SW480 (cell line): ENCODE measurements at regions not wholly inside any gene's neighbourhood (a gene's known extent, or its start where the extent isn't known, plus 50 kb on each side); places are given as distances from the start of the nearest gene placed in this dataset.

ENCODE experiments used
- DNase-seq: peaks from one replicate; pipeline ENCODE4 v3.0.0-alpha.2; 2016; ENCODE audit warnings: low spot score

DNA sequence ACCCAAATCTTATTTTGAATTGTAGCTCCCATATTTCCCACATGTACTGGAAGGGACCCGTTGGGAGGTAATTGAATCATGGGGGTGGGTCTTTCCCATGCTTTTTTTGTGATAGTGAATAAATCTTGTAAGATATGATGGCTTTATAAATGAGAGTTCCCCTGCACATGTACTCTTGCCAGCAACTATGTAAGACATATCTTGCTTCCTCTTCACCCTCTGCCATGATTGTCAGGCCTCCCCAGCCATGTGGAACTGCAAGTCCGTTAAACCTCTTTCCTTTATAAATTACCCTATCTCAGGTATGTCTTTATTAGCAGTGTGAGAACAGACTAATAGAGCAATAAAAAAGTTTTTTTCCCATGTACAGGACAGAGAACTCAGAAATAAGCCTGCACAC, 468.4 kb upstream of the SPHKAP start:
- no peak for DNase-seq

DNA sequence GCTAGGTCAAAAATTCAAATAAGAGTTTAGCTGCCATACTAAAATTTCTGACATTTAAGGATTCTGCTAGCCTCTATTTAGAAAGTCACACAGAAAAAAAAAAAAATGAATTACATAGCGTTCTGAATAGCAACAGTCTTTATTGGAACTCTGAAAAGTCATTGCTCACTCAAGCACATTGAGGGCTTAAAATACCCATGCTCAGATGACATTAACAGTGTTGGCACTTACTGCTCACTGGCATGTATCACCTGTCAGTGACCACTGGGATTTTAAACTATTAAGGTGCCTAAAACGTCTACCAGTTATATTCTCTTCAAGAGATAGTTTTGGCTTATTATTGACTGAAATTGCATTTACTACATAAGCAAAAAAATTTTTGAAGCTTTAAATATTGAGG, 468.0 kb upstream of the SPHKAP start:
- DNase-seq, result no peak

DNA sequence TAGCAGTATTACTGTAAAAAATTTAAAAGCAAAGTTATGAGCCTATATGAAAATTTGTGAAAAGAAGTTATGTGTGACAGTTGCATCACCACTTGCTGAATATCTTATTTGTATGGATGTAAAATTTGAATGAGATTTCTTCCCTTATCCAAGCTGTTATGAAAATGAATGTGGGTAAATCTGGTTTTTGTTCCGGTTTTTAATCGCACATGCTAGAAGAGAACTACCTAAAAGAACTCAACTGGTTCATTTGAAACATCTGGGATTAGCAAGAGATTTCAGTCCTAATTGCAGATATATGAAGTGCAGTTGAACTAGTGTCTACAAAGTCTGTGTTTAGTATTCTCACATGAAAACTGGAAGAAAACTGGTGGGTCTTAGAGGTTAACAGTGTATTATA, 467.1 kb upstream of the SPHKAP start:
- DNase-seq, result no peak

DNA sequence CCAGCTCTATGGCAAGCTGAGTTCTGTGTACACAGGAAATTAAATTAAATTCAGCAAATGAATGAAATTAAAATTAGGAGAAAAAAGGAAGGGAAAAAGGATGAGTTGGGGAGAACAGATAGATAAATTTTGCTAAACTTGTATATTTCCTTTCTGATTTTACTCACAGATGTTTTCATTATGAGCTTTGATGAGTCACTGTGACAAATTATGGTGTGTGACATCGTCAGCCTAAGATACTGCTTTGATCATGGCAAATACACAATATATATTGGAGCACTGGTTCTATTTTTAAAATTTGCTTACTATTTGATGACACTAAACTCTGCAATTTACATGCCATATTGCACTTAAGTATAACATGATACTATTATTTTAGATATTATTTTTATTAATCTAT, 464.6 kb upstream of the SPHKAP start:
- no peak for DNase-seq

DNA sequence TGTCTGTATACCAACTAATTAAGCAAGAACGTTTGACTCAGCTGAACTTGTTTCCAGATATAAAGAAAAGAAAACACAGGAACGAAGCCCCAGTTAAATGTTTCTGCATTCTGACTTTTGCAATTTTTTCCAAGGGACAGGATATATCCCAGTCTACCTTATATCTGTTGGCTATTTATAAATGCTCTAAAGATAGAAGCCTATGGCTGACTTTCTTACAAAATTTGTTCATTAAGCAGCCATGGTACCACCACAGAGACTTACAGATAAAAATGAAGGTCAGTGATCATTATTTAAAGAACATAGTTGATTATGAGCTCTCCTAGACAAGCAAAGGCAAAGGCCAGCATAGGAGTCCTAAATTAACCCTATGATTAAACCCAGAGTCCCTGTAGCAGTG, 462.7 kb upstream of the SPHKAP start:
- DNase-seq, result no peak

DNA sequence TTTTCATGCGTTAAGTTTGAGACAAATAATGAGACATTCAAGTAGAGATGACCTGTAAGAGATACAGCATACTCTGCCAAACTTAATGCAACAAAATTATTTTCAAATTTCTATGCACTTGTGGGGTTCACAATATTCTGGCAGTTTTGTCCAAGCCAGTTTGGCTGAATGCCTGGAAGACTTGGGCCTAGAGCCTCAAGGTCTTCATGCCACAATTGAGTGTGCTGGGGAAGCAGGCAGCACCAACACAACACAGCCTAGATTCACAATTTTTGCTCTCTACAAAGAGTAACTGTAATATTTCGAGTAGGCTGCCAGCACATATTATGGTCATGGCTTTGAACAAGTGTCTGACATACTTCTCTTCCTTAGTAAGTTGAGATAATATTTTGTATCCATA, 461.4 kb upstream of the SPHKAP start:
- DNase-seq, result no peak

DNA sequence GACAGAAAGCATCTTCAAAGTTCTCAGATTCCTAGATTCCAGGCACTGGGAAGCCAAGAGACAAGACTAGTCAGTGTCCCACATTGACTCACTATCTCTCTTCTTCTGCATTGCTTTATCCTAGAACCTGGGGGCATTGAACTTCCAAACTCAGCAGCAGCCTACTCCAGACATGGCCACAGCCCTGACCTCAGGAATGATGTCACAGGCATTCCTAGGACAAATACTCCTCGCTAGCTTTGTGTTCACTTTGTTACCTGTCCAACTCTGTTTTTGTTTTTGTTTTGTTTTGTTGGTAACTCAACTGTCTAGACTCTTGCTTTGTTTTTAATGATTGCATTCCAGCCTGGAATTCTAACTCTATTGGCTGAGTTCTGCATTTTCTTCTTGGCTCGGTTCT, 449.3 kb upstream of the SPHKAP start:
- no peak for DNase-seq

DNA sequence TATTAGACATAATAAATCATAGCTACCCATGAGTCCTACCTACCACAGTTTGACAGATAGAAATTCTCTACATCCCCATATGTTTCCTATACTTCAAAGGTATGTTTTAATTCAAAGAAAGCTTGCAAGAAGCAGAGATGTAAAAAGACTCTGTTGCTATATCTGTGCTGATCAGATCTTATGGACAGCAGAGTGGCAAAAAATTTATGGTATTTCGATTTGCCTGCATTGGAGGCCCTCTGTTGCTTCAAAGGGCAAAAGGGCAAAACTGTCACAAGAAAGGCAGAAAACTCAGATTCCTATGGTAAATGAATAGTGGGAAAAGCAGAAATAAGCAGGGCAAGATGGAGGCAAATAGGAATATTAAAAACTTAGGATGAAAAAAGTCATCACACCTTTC, 447.8 kb upstream of the SPHKAP start:
- DNase-seq, result no peak

DNA sequence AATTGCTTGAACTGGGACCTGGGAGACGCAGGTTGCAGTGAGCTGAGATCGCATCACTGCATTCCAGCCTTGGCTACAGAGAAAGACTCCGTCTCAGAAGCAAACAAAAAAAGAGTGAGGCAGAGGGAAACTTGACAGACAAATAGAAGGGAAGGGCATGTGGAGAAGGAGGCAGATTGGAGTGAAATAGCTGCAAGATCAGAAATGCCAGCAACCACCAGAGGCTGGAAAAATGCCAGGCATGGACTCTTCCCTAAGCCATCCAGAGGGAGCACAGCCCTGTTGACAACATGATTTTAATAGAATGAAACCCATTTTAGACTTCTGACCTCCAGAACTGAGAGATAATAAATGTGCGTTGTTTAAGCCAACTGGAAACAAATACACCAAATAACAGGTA, 447.2 kb upstream of the SPHKAP start:
- DNase-seq, result no peak

DNA sequence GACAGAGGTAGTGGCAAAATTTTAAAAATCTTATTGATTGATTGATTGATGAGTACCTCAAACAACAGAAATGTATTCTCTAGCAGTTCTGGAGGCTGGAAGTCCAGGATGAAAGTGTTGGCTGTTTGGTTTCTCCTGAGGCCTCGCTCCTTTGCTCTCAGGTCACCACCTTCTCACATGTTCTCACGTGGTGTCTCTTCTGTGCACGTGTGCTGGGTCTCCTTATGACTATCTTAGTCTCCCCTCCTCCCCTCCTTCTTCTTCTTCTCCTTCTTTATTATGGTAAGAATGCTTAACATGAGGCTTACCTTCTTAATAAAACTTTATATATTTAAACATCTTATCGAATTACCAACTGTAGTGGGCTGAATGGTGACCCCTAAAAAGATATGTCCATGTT, 446.0 kb upstream of the SPHKAP start:
- DNase-seq, result no peak

DNA sequence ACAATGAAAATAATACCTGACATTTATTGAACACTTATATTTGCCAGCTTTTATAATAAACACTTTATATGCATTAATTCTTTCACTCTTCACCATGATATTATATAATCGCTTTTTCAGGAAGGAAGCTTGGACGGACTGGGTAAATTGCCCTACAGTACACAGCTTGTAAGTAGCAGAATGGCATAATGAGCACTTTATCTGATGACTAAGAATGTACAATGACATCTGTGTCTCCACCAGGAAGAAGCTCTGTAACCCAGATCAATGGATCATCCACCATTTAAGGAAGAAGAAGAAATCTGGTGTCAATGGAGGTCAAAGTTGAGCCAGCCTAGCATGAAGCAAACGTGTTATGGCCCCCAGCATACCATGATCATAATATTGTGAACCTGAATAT, 444.0 kb upstream of the SPHKAP start:
- DNase-seq, result no peak

DNA sequence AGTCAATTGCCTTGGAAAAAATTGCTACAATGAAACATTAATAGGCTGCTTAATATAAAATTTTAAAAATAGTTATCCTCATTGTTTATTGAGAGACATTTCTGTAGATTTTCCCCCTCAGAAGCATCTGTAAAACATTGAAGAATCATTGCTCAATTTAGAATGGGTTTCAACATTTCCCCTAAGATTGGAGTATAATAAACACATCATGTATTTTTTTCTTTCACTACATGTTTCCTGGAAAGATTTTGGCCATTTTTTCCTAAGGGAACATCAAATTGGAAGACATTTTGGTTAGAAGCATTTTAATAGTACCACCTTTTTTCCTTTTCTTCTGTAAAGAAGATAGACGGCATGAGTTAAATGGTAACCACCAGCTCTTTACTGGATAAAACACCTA, 443.2 kb upstream of the SPHKAP start:
- DNase-seq, result no peak

DNA sequence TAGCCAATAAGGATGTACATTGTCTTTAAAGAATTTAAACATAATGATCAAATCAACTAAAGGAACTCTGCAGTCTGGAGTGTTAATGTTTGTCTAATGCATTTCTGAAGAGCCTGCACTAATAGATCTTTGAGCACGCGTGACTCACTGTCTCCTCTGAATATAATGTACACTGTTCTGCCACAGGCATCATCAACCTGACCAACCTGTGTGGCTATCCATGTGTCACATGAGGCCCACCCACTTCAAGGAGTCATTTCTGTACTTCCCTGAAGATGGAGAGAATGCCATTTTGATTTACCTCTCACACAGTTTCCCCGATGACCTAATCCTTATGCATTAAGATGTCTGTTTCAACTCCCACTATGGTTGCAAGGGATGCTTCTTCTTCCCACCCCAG, 434.0 kb upstream of the SPHKAP start:
- DNase-seq, result no peak

DNA sequence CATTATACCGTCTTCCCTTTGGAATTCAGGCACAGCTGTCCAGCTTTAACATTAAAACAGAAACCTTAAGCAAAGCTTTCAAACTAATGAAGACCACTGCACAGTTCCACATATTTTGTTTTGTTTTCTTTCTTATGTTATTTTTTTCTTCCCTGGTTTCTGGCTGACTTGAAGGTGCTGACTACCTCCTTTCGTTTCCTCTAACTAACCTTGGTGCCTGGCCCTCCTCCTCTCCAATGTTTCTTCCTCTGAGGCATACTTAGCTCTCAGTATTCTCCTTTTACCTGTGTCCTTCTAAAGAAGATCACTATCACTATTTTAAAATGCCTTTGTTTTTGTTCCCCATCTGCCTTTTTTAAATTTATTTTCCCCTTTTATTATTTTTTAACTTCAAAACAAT, 433.3 kb upstream of the SPHKAP start:
- DNase-seq, result no peak

DNA sequence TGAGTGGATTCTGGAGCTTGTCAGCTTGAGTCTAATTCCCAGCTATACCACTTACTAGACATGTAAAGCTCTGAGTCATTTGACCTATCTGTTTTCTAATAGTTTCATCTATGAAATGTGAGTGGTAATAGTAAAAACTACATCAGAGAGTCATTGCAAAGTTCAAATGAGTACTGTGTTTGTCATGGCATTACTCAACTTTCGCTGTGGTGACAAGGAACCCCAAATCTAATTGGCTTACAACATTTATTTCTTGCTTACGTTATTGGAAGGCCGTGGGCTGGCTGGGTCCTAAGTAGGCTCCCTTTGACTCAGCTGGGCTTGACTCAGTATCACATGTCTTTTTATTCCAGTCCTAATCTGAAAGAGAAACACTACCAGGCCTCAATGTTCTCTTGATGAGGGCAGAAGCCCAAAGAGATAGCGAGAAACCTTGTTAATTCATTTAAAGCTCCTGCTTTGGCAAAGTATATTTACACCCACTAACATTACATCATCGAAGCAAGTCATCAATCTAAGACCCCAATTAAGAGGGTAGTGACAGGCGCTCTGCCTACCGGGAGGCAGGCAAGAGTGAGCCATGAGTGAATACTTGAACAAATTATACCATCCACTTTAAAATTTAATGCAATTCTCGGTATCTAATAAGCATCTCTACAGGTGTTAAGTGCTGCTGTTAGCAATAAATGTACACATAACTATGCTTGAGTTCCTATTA, 431.8 kb upstream of the SPHKAP start:
- DNase-seq, result no peak

DNA sequence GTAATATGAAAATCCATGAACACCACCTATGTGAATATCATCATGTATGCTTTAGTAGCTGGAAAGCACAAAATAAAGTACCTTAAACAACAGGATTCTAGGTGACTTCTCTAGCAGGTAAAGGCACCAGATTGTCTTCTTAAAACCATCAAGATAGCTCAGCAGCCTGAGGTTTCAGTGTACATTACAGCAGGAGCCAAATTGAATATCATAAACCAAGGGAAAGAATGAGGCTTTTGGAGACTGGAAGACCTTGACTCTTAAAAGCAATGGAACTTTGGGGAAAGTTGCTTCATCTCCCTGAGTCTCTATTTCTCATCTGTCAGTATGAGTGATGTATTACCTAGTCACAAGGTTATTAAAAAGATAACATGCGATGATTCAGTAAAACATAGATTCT, 429.7 kb upstream of the SPHKAP start:
- DNase-seq, result no peak

DNA sequence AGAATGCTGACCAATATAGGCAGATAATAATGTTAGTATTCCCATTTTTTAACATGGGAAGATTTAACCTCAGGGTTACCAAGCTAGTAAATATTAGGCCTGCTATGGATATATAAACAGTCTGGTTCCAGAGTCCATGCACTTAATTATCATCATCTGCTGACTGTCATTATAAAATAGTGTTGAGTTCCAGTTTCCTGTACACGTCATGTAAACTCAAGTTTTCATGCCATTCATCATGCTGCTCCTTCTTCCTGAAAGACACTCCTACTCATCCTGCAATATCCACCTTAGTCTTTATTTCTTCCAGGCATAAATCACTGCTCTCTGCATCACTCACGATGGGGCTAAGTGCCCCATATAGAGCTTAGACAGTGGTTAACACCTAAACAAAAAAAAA, 420.8 kb upstream of the SPHKAP start:
- DNase-seq, result no peak

DNA sequence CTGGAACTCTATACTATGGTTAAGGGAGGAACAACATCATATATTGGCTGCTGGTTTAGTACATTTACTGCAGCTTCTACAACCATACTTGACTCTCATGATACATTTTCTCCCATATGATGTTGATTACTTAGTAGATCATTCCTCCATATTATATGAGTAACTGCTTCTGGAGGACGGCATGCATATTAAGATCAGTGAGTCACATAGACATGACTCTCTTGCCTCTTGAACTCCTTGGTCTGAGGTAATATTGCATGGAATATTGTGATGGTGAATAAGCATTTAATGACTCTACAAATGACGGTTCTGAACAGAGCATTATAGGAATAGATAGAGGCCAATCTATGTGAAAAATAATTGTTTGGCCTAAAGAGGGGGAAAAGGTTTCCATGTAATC, 418.8 kb upstream of the SPHKAP start:
- no peak for DNase-seq

DNA sequence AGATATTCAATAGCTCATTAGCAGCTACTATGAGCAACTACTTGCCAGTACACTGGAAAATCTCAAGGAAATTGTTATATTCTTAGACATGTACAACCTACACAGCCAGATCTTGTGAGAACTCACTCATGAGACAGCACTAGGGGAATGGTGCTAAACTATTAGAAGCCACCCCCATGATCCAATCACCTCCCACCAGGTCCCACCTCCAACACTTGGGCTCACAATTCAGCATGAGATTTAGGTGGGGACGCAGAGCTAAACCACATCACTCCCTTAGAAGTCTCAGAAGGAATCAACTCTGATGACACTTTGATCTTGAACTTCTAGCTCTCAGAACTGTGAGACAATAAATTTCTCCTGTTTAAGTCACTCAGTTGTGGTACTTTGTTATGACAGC, 418.3 kb upstream of the SPHKAP start:
- DNase-seq, result no peak

DNA sequence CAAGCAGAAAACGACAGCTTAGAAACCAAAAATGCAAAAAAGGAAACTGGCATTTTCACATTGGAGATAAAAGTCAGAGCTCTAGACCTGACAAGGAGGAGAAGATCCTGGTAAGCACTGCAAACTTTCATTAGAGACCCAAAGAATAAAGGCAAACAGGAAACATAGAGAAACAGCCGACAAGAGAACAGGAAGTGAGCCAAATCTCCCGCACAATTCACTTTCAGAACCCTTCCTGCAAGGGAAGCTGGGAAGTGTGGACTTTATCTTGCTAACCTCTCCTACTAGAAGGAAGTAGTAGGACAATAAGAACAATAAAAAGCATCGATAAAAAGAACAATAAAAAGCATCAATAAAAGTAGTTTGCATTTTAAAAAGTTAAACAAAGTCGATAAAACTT, 417.8 kb upstream of the SPHKAP start:
- DNase-seq, result no peak

DNA sequence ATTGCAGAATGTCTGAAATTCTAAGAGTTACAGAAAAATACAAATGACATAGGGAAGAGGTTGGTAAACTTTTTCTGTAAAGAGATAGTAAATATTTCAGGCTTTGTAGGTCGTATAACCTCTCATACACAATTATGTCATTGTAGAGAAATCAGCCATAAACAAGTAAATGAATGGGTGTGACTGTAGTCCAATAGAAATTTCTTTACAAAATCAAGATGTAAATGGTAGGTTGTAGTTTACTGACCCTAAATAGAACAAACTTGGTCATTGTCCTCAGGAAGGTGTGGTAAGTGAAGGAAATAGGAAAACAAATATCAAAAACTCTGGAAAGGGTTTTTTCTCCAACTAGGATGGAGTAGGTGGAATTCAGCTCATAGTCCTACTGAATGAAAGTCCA, 415.5 kb upstream of the SPHKAP start:
- DNase-seq, result no peak

DNA sequence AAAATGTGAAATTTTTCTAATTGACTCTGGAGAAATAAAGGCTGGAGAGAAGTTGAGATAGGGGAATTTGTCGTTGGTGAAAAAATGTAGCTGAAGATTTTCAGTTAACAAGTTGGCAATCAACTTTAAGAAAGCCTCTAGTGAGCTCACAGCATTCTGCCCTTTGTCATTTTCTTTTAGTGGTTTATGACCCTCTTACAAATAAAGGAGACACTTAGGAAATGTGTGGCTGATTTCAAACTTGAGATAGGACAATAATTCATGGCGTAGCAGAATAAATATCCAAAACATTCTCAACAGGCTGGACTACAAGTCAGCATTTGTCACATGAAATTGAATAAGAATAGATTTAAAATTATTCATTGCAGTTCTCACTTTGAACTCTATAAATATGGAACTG, 412.5 kb upstream of the SPHKAP start:
- DNase-seq, result no peak

DNA sequence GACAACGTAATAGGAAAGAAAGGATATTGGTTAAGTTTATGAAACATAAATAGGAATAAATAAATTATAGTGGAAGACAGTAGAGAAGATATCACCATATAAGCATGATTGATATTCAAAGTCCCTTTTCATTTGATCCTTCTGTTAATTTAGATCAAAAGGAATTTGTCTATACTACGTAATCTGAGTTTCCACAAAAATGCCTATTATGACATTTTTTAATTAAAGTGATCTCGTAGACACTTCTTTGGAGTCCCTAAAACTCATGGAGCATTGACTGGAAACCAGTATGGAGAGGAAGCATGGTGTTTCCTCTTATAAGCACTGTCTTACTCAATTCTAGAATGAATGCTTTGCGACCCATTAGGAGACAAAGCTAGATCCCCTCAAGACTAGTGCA, 411.4 kb upstream of the SPHKAP start:
- DNase-seq, result no peak

DNA sequence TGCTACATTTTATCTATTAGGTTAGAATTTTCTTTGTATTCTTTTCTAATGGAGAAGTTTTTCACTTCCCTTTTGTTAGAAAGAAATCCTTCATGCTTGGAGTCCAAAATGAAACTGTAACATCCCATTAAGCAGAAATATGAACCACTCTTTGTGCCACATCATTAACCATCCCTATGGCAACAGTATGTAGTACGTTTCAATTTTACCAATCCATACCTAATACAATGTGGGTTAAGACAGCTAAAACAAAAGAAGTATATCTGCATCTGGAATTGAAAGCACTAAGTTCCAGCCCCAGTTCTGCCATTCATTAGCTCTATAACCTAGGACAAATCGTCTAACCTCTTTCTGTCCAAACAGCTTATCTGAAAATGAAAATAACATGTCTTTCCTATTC, 409.2 kb upstream of the SPHKAP start:
- DNase-seq, result no peak

DNA sequence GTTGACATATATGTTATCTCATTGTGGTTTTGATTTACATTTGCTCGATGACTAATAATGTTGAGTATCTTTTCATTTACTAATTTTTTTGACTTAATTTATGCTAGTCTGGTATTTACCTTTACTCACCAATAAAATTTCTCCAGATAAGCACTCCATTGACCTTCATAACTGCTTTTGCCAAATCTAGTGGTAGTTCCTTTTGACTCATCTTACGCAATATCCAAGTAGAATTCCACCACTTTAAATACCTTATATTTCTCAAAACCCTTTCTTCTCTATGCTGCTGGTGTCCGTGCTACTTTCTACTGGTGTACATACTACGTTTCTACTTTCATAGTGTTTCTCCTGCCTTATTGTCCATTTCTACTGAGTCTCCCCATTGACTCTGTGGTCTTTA, 407.6 kb upstream of the SPHKAP start:
- no peak for DNase-seq
